GM23338 (cell line): ENCODE measurements at regions not wholly inside any gene's neighbourhood (a gene's known extent, or its start where the extent isn't known, plus 50 kb on each side); places are given as distances from the start of the nearest gene placed in this dataset.

Experiments used
- ATAC-seq: fragments of 200-7000 bp; cut with Tn5 transposase; 3 replicates; pipeline ENCODE4 v1.9.1; 2020
- DNase-seq: peaks from one replicate; pipeline ENCODE4 v3.0.0-alpha.2; 2015; ENCODE audit warnings: low spot score
- H2AFZ ChIP-seq: fragments of 200-600 bp; sonication (generic); 2 replicates; pipeline ENCODE4 v1.8.0; 2016; ENCODE audit warnings: antibody characterized with exemption, mild to moderate bottlenecking, moderate library complexity
- H3F3A ChIP-seq: fragments of 200-600 bp; sonication (generic); replicated peaks from 2 replicates; pipeline ENCODE4 v1.8.0; 2017; ENCODE audit warnings: antibody characterized with exemption, mixed run types, low read depth
- H3K27ac ChIP-seq: fragments of 200-600 bp; sonication (generic); 2 replicates; pipeline ENCODE4 v1.6.1; 2016; ENCODE audit warnings: low read depth
- H3K27me3 ChIP-seq: fragments of 200-600 bp; sonication (generic); 2 replicates; pipeline ENCODE4 v1.8.0; 2016; ENCODE audit warnings: mild to moderate bottlenecking, mixed run types, moderate library complexity; ENCODE audit not compliant: insufficient read depth
- H3K36me3 ChIP-seq: fragments of 200-600 bp; sonication (generic); 2 replicates; pipeline ENCODE4 v1.8.0; 2016; ENCODE audit warnings: mild to moderate bottlenecking; ENCODE audit not compliant: insufficient read depth
- H3K4me1 ChIP-seq: fragments of 200-600 bp; sonication (generic); 2 replicates; pipeline ENCODE4 v1.8.0; 2016; ENCODE audit warnings: mild to moderate bottlenecking, moderate library complexity; ENCODE audit not compliant: insufficient read depth
- H3K4me2 ChIP-seq: fragments of 200-600 bp; sonication (generic); 2 replicates; pipeline ENCODE4 v1.7.1; 2017; ENCODE audit warnings: mixed run types
- H3K4me3 ChIP-seq: fragments of 200-600 bp; sonication (generic); 2 replicates; pipeline ENCODE4 v1.6.1; 2016; ENCODE audit warnings: mixed run types
- H3K79me2 ChIP-seq: fragments of 200-600 bp; sonication (generic); replicated peaks from 2 replicates; pipeline ENCODE4 v1.8.0; 2017; ENCODE audit warnings: mild to moderate bottlenecking; ENCODE audit not compliant: insufficient read depth
- H3K9me2 ChIP-seq: fragments of 200-600 bp; sonication (generic); 2 replicates; pipeline ENCODE4 v1.8.0; 2017; ENCODE audit not compliant: insufficient read depth
- H4K20me1 ChIP-seq: fragments of 200-600 bp; sonication (generic); replicated peaks from 2 replicates; pipeline ENCODE4 v1.8.0; 2017; ENCODE audit warnings: mild to moderate bottlenecking; ENCODE audit not compliant: insufficient read depth
- H3K27ac Mint-ChIP-seq: 2 replicates; pipeline ENCODE4 v1.8.0; 2020; ENCODE audit warnings: inconsistent platforms, mild to moderate bottlenecking, moderate library complexity, mixed read lengths
- H3K27me3 Mint-ChIP-seq: 3 replicates; pipeline ENCODE4 v1.8.0; 2022; ENCODE audit warnings: low read depth, mild to moderate bottlenecking, moderate library complexity, mixed read lengths, inconsistent platforms; ENCODE audit not compliant: insufficient read depth, poor library complexity
- H3K36me3 Mint-ChIP-seq: 3 replicates; pipeline ENCODE4 v1.8.0; 2021; ENCODE audit warnings: low read depth, mild to moderate bottlenecking, inconsistent platforms, moderate library complexity, mixed read lengths
- H3K4me1 Mint-ChIP-seq: 3 replicates; pipeline ENCODE4 v1.8.0; 2020; ENCODE audit warnings: mild to moderate bottlenecking, inconsistent platforms, mixed read lengths
- H3K4me3 Mint-ChIP-seq: 3 replicates; pipeline ENCODE4 v1.8.0; 2021; ENCODE audit warnings: moderate library complexity, mild to moderate bottlenecking, inconsistent platforms, mixed read lengths
- H3K9me3 Mint-ChIP-seq: 3 replicates; pipeline ENCODE4 v1.8.0; 2020; ENCODE audit warnings: moderate library complexity, mild to moderate bottlenecking, inconsistent platforms, mixed read lengths
- CREB1 ChIP-seq: fragments of 250-450 bp; sonication (Bioruptor Pico); IDR thresholded peaks from 2 replicates; pipeline ENCODE4 v1.5.0; 2020; ENCODE audit warnings: low read depth, mild to moderate bottlenecking, moderate library complexity
- EZH2 ChIP-seq: fragments of 200-600 bp; sonication (generic); IDR thresholded peaks from one replicate; pipeline ENCODE4 v1.8.0; 2017; ENCODE audit warnings: antibody characterized with exemption, mild to moderate bottlenecking, low read depth; ENCODE audit not compliant: unreplicated experiment
- EZH2phosphoT487 ChIP-seq: fragments of 200-600 bp; sonication (generic); IDR thresholded peaks from one replicate; pipeline ENCODE4 v1.8.1; 2018; ENCODE audit warnings: antibody characterized with exemption; ENCODE audit not compliant: unreplicated experiment
- JUNB ChIP-seq: IDR thresholded peaks from one replicate; pipeline ENCODE4 v1.6.1; 2016; ENCODE audit warnings: antibody characterized with exemption; ENCODE audit not compliant: unreplicated experiment
- NANOG ChIP-seq: IDR thresholded peaks from 2 replicates; pipeline ENCODE4 v1.6.1; 2016; ENCODE audit warnings: antibody characterized with exemption, borderline replicate concordance
- POLR2AphosphoS5 ChIP-seq: IDR thresholded peaks from 2 replicates; pipeline ENCODE4 v1.6.1; 2016; ENCODE audit warnings: antibody characterized with exemption, low read depth
- STAT1 ChIP-seq: IDR thresholded peaks from one replicate; pipeline ENCODE4 v1.6.1; 2016; ENCODE audit warnings: antibody characterized with exemption; ENCODE audit not compliant: unreplicated experiment
- ZNF114 ChIP-seq: fragments of 250-450 bp; sonication (Bioruptor Pico); IDR thresholded peaks from 2 replicates; pipeline ENCODE4 v1.5.0; 2020; ENCODE audit warnings: mild to moderate bottlenecking, moderate library complexity
- ZNF331 ChIP-seq: fragments of 250-450 bp; sonication (Bioruptor Pico); IDR thresholded peaks from 2 replicates; pipeline ENCODE4 v1.5.0; 2020; ENCODE audit warnings: low read depth, mild to moderate bottlenecking, moderate library complexity
- TF ChIP-seq, protein P1 (sequence below), 2 experiments: fragments of 200-600 bp in 1 of 2; sonication (generic) in 1 of 2; conservative IDR thresholded peaks; 2 replicates each; pipeline versions ENCODE4 v1.5.1 to v1.6.1; 2016 to 2017; ENCODE audit warnings: antibody characterized with exemption in 2 of 2, low read depth in 2 of 2, mild to moderate bottlenecking in 2 of 2, moderate library complexity in 1 of 2
- TF ChIP-seq, protein P2 (sequence below): fragments of 250-450 bp; sonication (Bioruptor Pico); IDR thresholded peaks from 2 replicates; pipeline ENCODE4 v1.5.0; 2020; ENCODE audit warnings: mild to moderate bottlenecking, moderate library complexity
- TF ChIP-seq, protein P3 (sequence below): IDR thresholded peaks from one replicate; pipeline ENCODE4 v1.6.1; 2018; ENCODE audit warnings: antibody characterized with exemption; ENCODE audit not compliant: unreplicated experiment
- TF ChIP-seq, protein P4 (sequence below): IDR thresholded peaks from 2 replicates; pipeline ENCODE4 v1.6.1; 2016; ENCODE audit warnings: antibody characterized with exemption

DNA sequence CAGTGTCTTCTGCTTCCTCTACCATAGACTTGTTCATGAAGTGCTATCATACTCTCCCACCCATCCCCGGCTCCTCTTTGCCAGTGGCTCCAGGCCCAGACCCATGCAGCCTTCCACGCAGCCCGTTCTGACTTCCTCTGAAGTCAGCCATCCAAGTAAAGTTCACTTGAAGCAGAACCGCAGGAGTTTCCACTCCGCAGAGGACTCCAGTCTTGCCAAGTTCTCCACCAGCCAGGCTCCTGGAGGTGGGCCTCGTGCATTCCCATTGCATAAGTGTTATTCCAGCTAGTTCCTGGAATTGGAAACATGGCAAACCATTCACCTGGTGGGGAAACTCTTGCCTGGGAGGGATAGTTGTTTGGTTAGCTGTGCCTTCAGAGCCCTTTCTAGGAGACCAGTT lies 185.1 kb downstream of the PLPP3 start:
- H2AFZ ChIP-seq, result no peak overlapping the region
- Mint-ChIP-seq H3K36me3 (no peaks in the 10 kb centered on the region), H3K9me3 (no peaks in the 10 kb centered on the region), H3K27me3 (no peaks in the 10 kb centered on the region), H3K4me3 (no peak overlapping the region), H3K27ac (no peak overlapping the region), H3K4me1 (peaks cover 20% of the 10 kb centered on the region)
- no peaks in the 10 kb centered on the region for H3K36me3 ChIP-seq
- H4K20me1 ChIP-seq, result no peaks in the 10 kb centered on the region
- no peaks in the 10 kb centered on the region for H3K79me2 ChIP-seq
- DNase-seq (no peak), ATAC-seq (no peak)
- no peak overlapping the region for H3K4me2 ChIP-seq
- H3K27ac ChIP-seq, result no peak overlapping the region
- H3K27me3 ChIP-seq, result no peaks in the 10 kb centered on the region
- peaks cover 16% of the 10 kb centered on the region for H3K4me1 ChIP-seq
- peaks cover 16% of the 10 kb centered on the region for H3K9me2 ChIP-seq
- no peak overlapping the region for H3K4me3 ChIP-seq
- TF ChIP-seq CREB1, result no peak
- no peak for TF ChIP-seq EZH2phosphoT487
- TF ChIP-seq STAT1, result no peak
- TF ChIP-seq ZNF331 (CRISPR knock-in tag), result no peak
- TF ChIP-seq, protein P1, sequence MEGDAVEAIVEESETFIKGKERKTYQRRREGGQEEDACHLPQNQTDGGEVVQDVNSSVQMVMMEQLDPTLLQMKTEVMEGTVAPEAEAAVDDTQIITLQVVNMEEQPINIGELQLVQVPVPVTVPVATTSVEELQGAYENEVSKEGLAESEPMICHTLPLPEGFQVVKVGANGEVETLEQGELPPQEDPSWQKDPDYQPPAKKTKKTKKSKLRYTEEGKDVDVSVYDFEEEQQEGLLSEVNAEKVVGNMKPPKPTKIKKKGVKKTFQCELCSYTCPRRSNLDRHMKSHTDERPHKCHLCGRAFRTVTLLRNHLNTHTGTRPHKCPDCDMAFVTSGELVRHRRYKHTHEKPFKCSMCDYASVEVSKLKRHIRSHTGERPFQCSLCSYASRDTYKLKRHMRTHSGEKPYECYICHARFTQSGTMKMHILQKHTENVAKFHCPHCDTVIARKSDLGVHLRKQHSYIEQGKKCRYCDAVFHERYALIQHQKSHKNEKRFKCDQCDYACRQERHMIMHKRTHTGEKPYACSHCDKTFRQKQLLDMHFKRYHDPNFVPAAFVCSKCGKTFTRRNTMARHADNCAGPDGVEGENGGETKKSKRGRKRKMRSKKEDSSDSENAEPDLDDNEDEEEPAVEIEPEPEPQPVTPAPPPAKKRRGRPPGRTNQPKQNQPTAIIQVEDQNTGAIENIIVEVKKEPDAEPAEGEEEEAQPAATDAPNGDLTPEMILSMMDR (conservative IDR thresholded peaks at IDR 0.05; ENCODE audit: low read depth in 2 of 2), result no peak
- TF ChIP-seq NANOG, result no peak
- TF ChIP-seq JUNB, result no peak
- no peak for TF ChIP-seq EZH2
- no peak for TF ChIP-seq POLR2AphosphoS5
- TF ChIP-seq, protein P2, sequence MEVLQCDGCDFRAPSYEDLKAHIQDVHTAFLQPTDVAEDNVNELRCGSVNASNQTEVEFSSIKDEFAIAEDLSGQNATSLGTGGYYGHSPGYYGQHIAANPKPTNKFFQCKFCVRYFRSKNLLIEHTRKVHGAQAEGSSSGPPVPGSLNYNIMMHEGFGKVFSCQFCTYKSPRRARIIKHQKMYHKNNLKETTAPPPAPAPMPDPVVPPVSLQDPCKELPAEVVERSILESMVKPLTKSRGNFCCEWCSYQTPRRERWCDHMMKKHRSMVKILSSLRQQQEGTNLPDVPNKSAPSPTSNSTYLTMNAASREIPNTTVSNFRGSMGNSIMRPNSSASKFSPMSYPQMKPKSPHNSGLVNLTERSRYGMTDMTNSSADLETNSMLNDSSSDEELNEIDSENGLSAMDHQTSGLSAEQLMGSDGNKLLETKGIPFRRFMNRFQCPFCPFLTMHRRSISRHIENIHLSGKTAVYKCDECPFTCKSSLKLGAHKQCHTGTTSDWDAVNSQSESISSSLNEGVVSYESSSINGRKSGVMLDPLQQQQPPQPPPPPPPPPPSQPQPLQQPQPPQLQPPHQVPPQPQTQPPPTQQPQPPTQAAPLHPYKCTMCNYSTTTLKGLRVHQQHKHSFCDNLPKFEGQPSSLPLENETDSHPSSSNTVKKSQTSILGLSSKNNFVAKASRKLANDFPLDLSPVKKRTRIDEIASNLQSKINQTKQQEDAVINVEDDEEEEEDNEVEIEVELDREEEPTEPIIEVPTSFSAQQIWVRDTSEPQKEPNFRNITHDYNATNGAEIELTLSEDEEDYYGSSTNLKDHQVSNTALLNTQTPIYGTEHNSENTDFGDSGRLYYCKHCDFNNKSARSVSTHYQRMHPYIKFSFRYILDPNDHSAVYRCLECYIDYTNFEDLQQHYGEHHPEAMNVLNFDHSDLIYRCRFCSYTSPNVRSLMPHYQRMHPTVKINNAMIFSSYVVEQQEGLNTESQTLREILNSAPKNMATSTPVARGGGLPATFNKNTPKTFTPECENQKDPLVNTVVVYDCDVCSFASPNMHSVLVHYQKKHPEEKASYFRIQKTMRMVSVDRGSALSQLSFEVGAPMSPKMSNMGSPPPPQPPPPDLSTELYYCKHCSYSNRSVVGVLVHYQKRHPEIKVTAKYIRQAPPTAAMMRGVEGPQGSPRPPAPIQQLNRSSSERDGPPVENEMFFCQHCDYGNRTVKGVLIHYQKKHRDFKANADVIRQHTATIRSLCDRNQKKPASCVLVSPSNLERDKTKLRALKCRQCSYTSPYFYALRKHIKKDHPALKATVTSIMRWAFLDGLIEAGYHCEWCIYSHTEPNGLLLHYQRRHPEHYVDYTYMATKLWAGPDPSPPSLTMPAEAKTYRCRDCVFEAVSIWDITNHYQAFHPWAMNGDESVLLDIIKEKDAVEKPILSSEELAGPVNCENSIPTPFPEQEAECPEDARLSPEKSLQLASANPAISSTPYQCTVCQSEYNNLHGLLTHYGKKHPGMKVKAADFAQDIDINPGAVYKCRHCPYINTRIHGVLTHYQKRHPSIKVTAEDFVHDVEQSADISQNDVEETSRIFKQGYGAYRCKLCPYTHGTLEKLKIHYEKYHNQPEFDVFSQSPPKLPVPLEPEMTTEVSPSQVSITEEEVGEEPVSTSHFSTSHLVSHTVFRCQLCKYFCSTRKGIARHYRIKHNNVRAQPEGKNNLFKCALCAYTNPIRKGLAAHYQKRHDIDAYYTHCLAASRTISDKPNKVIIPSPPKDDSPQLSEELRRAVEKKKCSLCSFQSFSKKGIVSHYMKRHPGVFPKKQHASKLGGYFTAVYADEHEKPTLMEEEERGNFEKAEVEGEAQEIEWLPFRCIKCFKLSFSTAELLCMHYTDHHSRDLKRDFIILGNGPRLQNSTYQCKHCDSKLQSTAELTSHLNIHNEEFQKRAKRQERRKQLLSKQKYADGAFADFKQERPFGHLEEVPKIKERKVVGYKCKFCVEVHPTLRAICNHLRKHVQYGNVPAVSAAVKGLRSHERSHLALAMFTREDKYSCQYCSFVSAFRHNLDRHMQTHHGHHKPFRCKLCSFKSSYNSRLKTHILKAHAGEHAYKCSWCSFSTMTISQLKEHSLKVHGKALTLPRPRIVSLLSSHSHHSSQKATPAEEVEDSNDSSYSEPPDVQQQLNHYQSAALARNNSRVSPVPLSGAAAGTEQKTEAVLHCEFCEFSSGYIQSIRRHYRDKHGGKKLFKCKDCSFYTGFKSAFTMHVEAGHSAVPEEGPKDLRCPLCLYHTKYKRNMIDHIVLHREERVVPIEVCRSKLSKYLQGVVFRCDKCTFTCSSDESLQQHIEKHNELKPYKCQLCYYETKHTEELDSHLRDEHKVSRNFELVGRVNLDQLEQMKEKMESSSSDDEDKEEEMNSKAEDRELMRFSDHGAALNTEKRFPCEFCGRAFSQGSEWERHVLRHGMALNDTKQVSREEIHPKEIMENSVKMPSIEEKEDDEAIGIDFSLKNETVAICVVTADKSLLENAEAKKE (CRISPR knock-in tag), result no peak
- no peak for TF ChIP-seq ZNF114
- TF ChIP-seq, protein P3, sequence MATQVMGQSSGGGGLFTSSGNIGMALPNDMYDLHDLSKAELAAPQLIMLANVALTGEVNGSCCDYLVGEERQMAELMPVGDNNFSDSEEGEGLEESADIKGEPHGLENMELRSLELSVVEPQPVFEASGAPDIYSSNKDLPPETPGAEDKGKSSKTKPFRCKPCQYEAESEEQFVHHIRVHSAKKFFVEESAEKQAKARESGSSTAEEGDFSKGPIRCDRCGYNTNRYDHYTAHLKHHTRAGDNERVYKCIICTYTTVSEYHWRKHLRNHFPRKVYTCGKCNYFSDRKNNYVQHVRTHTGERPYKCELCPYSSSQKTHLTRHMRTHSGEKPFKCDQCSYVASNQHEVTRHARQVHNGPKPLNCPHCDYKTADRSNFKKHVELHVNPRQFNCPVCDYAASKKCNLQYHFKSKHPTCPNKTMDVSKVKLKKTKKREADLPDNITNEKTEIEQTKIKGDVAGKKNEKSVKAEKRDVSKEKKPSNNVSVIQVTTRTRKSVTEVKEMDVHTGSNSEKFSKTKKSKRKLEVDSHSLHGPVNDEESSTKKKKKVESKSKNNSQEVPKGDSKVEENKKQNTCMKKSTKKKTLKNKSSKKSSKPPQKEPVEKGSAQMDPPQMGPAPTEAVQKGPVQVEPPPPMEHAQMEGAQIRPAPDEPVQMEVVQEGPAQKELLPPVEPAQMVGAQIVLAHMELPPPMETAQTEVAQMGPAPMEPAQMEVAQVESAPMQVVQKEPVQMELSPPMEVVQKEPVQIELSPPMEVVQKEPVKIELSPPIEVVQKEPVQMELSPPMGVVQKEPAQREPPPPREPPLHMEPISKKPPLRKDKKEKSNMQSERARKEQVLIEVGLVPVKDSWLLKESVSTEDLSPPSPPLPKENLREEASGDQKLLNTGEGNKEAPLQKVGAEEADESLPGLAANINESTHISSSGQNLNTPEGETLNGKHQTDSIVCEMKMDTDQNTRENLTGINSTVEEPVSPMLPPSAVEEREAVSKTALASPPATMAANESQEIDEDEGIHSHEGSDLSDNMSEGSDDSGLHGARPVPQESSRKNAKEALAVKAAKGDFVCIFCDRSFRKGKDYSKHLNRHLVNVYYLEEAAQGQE, result no peak
- TF ChIP-seq, protein P4, sequence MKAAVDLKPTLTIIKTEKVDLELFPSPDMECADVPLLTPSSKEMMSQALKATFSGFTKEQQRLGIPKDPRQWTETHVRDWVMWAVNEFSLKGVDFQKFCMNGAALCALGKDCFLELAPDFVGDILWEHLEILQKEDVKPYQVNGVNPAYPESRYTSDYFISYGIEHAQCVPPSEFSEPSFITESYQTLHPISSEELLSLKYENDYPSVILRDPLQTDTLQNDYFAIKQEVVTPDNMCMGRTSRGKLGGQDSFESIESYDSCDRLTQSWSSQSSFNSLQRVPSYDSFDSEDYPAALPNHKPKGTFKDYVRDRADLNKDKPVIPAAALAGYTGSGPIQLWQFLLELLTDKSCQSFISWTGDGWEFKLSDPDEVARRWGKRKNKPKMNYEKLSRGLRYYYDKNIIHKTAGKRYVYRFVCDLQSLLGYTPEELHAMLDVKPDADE, result no peak
- no peaks in the 10 kb centered on the region for H3F3A ChIP-seq
